ENCODE measurements at regions not wholly inside any gene's neighbourhood (a gene's known extent, or its start where the extent isn't known, plus 50 kb on each side); places are given as distances from the start of the nearest gene placed in this dataset.

DNA sequence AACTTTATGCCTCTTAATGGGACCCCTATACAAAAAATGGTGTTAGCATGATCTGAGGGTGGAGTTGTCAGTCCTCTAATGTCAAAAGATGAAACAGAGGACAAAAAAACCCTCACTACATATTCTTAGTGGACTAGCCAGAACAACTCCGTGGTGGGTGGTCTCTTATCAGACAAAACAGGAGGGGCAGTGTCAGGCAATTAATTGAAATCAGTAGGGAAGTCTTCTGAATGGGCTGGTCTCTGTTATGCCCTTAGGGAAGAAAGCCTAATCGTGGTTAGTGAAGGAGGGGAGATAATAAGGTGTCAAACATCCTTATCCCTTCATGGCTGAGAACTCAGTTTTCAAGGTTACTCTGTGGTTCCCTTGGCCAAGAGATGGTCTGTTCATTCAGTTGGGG, 909.4 kb downstream of the GRID1 start:
- DNase-seq (ENCODE audit: low spot score in 2 of 2), result no peak
- TF ChIP-seq POLR2A (IDR thresholded peaks at IDR 0.05), result no peak
- TF ChIP-seq CTCF (IDR thresholded peaks at IDR 0.05), result no peak
- intact Hi-C loops (cut with DNase I; ENCODE audit: low total_unique reads), result no loop called here
- no peak overlapping the region for H3K4me3 ChIP-seq (ENCODE audit: low read depth, poor library complexity, severe bottlenecking)
- 27 to 38% methylated on average over 2 of the region's 2 CpGs for WGBS, 2 donors

DNA sequence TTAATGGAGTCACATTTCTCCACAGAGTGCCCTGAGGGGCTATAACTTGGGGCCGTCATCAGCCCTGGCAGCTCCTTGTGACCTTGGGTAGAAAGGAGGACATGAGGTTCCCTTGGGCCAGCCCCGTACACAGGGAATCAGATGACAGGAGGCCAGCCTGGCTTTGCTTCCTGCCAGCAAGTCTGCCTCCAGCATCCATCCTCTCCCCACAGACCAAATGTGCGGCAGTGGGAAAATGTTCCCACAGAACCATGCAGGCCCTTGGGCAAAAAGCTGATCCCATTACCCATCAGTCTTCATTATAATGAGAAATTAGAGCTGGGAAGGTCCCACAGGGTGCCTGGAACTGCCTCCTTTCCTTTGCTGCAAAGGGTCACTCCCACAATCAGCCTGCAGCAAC, 908.3 kb downstream of the GRID1 start:
- 72 to 78% methylated on average over 3 of the region's 3 CpGs for WGBS, 2 donors
- intact Hi-C loops (cut with DNase I; ENCODE audit: low total_unique reads), result no loop called here
- no peak overlapping the region for H3K4me3 ChIP-seq (ENCODE audit: low read depth, poor library complexity, severe bottlenecking)
- DNase-seq (ENCODE audit: low spot score in 2 of 2), result no peak
- TF ChIP-seq CTCF (IDR thresholded peaks at IDR 0.05), result no peak
- no peak for TF ChIP-seq POLR2A (IDR thresholded peaks at IDR 0.05)

GRCh38 chr10:85459906-85460305, 906.7 kb downstream of the GRID1 start:
- H3K4me3 ChIP-seq (ENCODE audit: low read depth, poor library complexity, severe bottlenecking), result no peak overlapping the region
- DNase-seq (ENCODE audit: low spot score in 2 of 2), result no peak
- WGBS, 2 donors, result 84 to 85% methylated on average over 10 of the region's 10 CpGs
- TF ChIP-seq CTCF (IDR thresholded peaks at IDR 0.05), result no peak
- TF ChIP-seq POLR2A (IDR thresholded peaks at IDR 0.05), result no peak
- intact Hi-C loops (cut with DNase I; ENCODE audit: low total_unique reads), result no loop called here

DNA sequence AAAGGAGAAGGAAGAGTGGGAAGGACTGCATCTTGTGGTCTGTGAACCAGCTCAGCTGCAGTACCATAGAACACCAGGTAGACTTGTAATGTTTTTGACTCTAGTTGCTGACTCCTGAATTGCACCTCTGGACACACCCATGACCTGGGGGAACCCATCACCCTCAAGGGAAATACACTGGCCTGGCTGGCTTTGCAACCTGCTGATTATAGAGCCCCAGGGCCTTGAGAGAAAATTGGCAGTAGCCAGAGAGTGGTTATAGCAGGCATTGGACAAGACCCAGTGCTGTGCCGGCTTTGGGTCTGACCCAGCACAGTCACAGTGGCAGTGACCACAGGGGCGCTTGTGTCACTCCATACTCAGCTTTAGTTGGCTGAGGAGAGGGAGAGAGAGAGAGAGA, 902.3 kb downstream of the GRID1 start:
- DNase-seq (ENCODE audit: low spot score in 2 of 2), result no peak
- H3K4me3 ChIP-seq (ENCODE audit: low read depth, poor library complexity, severe bottlenecking), result no peak overlapping the region
- 62 to 69% methylated on average over 2 of the region's 2 CpGs for WGBS, 2 donors
- intact Hi-C loops (cut with DNase I; ENCODE audit: low total_unique reads), result no loop called here
- TF ChIP-seq POLR2A (IDR thresholded peaks at IDR 0.05) (no peak), CTCF (IDR thresholded peaks at IDR 0.05) (no peak)

DNA sequence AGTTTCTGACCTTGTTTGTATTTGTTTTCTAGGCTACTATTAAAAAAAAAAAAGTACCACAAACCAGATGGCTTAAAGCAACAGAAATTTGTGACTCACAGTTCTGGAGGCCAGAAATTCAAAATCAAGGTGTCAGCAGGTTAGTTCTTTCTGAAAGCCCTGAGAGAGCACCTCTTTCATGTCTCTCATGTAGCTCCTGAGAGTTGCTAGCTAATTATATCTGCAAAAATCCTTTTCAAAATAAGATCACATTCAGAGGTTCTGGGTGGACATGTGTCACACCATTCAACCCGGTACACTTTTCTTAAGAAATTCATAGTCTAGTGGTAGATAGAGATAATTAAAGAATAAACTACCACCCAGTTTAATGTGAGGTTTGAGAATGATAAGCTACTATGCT, 888.6 kb downstream of the GRID1 start:
- H3K4me3 ChIP-seq (ENCODE audit: low read depth, poor library complexity, severe bottlenecking), result no peak overlapping the region
- WGBS, 2 donors, result 89 to 94% methylated on average over 1 of the region's 1 CpG
- no peak for DNase-seq (ENCODE audit: low spot score in 2 of 2)
- TF ChIP-seq CTCF (IDR thresholded peaks at IDR 0.05), result no peak
- TF ChIP-seq POLR2A (IDR thresholded peaks at IDR 0.05), result no peak
- intact Hi-C loops (cut with DNase I; ENCODE audit: low total_unique reads), result no loop called here

- intact Hi-C loops (cut with DNase I; ENCODE audit: low total_unique reads), result no loop called here
- TF ChIP-seq CTCF (IDR thresholded peaks at IDR 0.05), result no peak
- no peak for TF ChIP-seq POLR2A (IDR thresholded peaks at IDR 0.05)
- no peak overlapping the region for H3K4me3 ChIP-seq (ENCODE audit: low read depth, poor library complexity, severe bottlenecking)
- no peak for DNase-seq (ENCODE audit: low spot score in 2 of 2)
These were observed 876.2 kb downstream of the GRID1 start for GRCh38 chr10:85490431-85490830.

All from lower leg skin (tissue), 4 donors.